ENCODE measurements at regions not wholly inside any gene's neighbourhood (a gene's known extent, or its start where the extent isn't known, plus 50 kb on each side); places are given as distances from the start of the nearest gene placed in this dataset.

GRCh38 chr6:144753023-144753705 is 468.0 kb downstream of the UTRN start:
- Histone ChIP-seq H2BK20ac (ENCODE audit: low read length) (no peak overlapping the region), H3K79me1 (ENCODE audit: low read depth, low read length) (no peaks in the 10 kb centered on the region), H3K56ac (replicated peaks; ENCODE audit: insufficient read length, low read depth, low read length) (no peak overlapping the region), H4K8ac (ENCODE audit: extremely low read depth, insufficient read depth, low read length) (no peak overlapping the region), H2BK5ac (ENCODE audit: low read depth, low read length) (no peak overlapping the region), H2BK120ac (replicated peaks; ENCODE audit: low read depth, low read length) (no peak overlapping the region), H3K18ac (ENCODE audit: extremely low read depth, low read length) (no peak overlapping the region), H3K14ac (ENCODE audit: insufficient read length) (no peak overlapping the region), H2BK15ac (ENCODE audit: low read length) (no peak overlapping the region), H3K9me3 (ENCODE audit: insufficient read depth in 2 of 2, low read depth in 1 of 2, low read length in 1 of 2) (no peaks in the 10 kb centered on the region), H3K79me2 (ENCODE audit: control insufficient read depth in 1 of 2, insufficient read depth in 2 of 2, low read length in 2 of 2) (no peaks in the 10 kb centered on the region), H3K27me3 (replicated peaks in 1 of 4; ENCODE audit: control insufficient read depth in 3 of 4, extremely low read depth in 1 of 4, insufficient read depth in 3 of 4, low read length in 3 of 4) (no peaks in the 10 kb centered on the region), H4K5ac (ENCODE audit: insufficient read length, low read depth, low read length) (no peak overlapping the region), H3K23me2 (ENCODE audit: low read depth, low read length) (no peaks in the 10 kb centered on the region), H3K4me3 (ENCODE audit: extremely low read depth in 1 of 4, insufficient read depth in 2 of 4, low read depth in 3 of 4, low read length in 4 of 4) (no peak overlapping the region), H3K4ac (replicated peaks; ENCODE audit: insufficient read length, low read depth, low read length) (no peak overlapping the region), H2AK5ac (ENCODE audit: low read depth, low read length) (no peak overlapping the region), H2BK12ac (ENCODE audit: low read depth, low read length) (no peak overlapping the region), H3K4me1 (replicated peaks in 1 of 4; ENCODE audit: control insufficient read depth in 3 of 4, insufficient read depth in 4 of 4, low read length in 3 of 4) (no peaks in the 10 kb centered on the region), H3K36me3 (ENCODE audit: control insufficient read depth in 2 of 4, insufficient read depth in 4 of 4, low read length in 3 of 4) (peaks cover 0 to 7% (median 1%) of the 10 kb centered on the region in 4 experiments; a peak in 2 of 8 replicates), H4K20me1 (replicated peaks in 1 of 2; ENCODE audit: control insufficient read depth in 1 of 2, insufficient read depth in 2 of 2, low read length in 2 of 2) (no peaks in the 10 kb centered on the region), H4K91ac (replicated peaks; ENCODE audit: insufficient read length, low read length) (no peak overlapping the region), H3K4me2 (ENCODE audit: insufficient read depth in 1 of 2, low read depth in 2 of 2, low read length in 2 of 2) (no peak overlapping the region), H3K23ac (ENCODE audit: insufficient read length) (no peak overlapping the region), H3K9ac (replicated peaks in 1 of 4; ENCODE audit: extremely low read depth in 1 of 4, low read depth in 3 of 4, low read length in 3 of 4) (no peak overlapping the region), H2AFZ (ENCODE audit: low read length) (no peak overlapping the region), H3K27ac (ENCODE audit: low read depth, low read length) (no peak overlapping the region)
- POLR2A ChIA-PET (ENCODE audit: partially characterized antibody), result no interaction called here
- CTCF ChIA-PET (ENCODE audit: partially characterized antibody), result no interaction called here
- 80% methylated on average over 2 of the region's 2 CpGs; no CpG with 5 or more reads in 1 of the 2 experiments for WGBS, 2 experiments (ENCODE audit: extremely low coverage in 1 of 2, insufficient coverage in 1 of 2, insufficient read length in 1 of 2, insufficient replicate concordance in 2 of 2, low coverage in 1 of 2, low lambda C conversion rate in 2 of 2, missing lambda C conversion rate in 1 of 2)
- DNase-seq (ENCODE audit: low read depth in 1 of 2, low spot score in 2 of 2) (no peak), FAIRE-seq (no peak)
- TF ChIP-seq ZNF274 (IDR thresholded peaks at IDR 0.05; ENCODE audit: borderline replicate concordance, extremely low read depth, low read length) (no peak), HDAC6 (IDR thresholded peaks at IDR 0.05; ENCODE audit: low read depth, low read length) (no peak), EGR1 (IDR thresholded peaks at IDR 0.05; ENCODE audit: borderline replicate concordance, low read depth, low read length) (no peak), RBBP5 (IDR thresholded peaks at IDR 0.05; ENCODE audit: borderline replicate concordance, low read depth, low read length) (no peak), BCL11A (IDR thresholded peaks at IDR 0.05; ENCODE audit: low read depth in 2 of 2, low read length in 2 of 2) (no peak), USF2 (IDR thresholded peaks at IDR 0.05; ENCODE audit: low read length) (no peak)

Measured in H1 (cell line).